HS-5 (cell line): ENCODE measurements at regions not wholly inside any gene's neighbourhood (a gene's known extent, or its start where the extent isn't known, plus 50 kb on each side); places are given as distances from the start of the nearest gene placed in this dataset.

Experiments
- DNase-seq: peaks from one replicate; pipeline ENCODE4 v3.0.0-alpha.2; 2012; ENCODE audit warnings: low read depth

DNA sequence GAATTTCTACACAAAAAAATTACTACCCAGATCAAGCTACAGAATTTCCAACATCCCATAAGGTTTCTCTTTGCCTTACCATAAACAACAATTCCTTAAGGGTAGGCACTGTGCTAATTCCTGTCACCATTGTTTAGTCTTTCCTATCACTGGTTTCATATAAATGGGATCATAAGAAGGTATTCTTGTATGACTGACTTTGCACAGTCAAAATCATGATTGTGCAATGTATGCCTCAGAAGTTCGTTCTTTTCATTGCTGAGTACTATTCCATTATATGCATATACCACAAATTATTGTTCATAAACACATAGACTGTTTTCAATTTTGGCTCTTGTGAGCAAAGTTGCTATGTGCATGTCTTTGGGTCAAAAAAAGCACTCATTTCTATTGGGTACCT lies 611.6 kb upstream of the CADM1 start:
- no peak for DNase-seq

DNA sequence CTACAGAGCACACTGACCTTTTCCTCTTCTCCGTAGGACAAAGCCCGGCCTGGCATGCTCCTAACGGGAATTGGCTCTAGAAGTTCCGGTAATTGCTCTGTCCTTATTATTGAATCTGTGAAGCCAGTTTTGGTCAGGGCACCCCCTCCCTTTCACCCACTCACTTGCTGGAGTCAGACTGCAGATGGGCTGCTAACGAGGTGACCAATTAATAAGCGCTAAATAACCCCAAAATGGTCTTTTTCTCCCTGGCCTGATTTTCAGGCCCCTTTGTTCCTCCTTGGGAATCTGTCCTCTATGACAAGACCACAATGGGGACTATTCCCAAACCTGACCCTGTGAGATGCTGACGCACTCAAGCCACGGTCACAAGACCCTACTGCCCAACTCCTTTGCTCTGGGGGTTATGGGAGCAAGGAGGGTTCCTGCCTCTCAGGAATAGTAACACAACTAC lies 610.0 kb upstream of the CADM1 start:
- no peak for DNase-seq

DNA sequence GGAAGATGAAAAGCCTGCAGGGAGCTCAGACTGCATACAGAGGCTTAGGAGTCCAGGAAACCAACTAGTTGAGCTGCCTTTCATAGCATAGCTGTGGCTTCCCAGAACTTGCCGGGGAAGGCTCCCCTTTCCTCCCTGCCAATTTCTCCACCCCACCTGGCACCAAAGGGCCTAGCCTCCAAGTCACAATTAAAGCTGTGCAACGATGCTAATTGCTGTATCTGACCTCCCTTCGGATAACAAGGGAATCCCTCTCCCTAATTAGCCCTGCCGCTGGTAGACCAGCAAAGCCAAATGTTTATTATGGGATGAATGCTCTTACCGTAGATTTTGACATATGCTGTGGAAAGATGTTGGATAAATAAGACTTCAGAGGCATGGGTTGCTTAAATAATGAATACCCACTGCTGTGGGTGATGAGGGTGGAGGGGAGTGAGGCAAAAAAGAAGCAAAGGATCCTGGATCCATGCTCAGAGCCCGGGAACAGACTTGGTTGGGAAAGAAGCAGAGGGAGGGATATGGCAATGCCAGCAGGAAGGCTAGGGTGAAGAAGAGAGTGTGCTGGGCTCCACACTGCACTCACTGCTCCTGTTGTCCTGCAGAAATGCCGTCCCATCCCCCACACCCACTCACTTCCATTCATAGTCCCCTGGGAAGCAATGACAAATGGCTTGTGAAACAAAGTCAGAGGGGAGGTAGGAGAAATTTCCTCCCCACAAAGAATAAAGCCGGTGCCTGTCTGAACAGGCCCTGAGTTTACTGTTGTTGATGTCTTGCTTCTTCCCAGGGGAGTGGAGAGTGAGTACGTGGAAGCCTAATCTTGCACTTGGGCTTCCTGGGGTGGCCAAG lies 608.1 kb upstream of the CADM1 start:
- DNase-seq, result no peak

DNA sequence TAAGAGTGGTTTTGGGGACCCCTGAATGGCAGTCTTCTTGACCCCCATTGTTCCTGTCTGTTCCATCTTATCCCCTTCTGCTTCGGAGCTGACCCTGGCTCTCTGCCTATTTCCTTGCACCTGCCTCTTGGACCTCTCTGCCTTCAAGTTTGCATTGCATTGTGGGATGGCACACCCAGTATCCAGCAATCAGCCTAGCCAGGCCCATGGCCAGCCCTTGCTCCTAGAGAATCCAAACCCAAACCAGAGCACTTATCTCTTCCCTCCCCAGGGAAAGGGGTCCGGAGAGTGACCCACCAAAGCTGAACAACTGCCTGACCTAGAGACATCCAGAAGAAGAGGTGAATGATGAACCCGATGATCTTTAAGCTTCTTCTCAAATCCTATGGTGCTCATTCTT lies 607.3 kb upstream of the CADM1 start:
- no peak for DNase-seq

DNA sequence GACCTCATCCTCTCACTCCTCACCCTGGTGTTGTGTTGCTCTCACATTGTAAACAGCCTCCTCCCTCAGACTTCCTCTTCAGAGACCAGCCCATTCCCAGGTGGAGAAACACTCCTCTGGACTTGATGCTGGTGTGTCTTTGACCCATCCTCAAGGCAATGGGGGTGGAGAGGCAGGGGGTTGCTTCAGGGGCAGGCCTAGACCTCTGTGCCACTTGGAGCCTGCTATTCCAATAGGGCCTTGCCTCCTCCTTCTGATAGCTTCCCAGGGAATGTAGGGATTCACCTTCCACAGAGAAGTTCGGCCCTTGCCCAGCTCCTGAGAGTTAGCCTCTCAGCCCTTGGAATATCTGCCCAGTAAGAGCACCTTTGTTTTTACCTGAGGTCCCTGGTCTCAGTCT lies 606.6 kb upstream of the CADM1 start:
- DNase-seq, result no peak

DNA sequence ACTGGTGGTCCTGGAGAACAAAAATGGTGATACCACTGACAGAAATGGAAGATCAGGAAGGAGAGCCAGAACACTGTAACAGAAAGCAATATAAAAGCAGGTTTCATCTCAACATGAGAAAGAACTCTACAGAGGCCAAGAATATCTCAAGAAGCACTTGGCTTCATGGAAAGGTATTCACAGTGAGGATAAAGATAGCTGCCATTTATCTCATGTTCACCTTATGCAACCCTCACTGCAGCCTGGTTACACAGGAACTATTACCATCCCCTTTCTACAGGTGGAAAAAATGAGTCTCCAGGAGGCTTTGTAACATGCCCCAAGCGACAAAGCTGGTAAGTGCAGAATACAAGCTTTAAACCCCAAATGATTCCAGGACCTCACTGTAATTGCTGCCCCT lies 606.1 kb upstream of the CADM1 start:
- no peak for DNase-seq

DNA sequence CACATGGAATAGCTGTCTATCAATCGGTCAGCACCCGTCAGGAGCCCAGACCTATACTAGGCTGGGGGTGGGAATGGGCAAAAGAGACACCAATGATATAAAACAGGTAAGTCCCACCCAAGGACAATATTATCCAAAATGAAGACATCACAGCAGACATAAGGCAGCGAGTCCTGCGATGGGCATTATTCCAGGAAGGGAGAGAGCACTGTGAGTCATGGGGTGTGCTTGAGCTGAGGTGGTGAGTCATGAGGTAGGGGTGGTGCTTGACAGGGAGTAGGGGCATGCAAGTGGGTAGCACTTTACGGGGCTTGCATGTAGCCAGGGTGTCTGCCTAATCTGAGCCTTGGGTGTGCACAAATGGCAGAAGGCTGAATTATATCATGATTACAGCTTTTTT lies 605.0 kb upstream of the CADM1 start:
- peak; percentile 1 for DNase-seq

DNA sequence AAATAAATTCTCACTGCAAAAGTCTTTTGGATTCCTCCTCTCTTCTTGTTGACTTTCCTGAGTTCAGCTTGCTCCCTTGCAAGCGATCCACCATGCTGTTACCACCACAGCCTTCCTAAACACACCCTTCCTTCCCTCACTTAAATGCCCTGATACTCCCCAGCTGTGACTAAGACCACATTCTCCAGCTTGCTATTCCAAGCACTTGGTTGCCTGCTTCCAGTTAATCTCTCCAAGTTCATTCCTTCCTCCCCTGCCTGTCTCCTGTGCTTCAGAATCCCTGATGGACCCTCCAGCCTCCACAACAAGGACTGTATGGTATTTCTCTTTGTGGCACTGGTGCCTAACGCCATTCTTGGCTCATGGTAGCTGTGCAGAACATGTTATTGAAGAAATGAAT lies 603.9 kb upstream of the CADM1 start:
- DNase-seq, result no peak

DNA sequence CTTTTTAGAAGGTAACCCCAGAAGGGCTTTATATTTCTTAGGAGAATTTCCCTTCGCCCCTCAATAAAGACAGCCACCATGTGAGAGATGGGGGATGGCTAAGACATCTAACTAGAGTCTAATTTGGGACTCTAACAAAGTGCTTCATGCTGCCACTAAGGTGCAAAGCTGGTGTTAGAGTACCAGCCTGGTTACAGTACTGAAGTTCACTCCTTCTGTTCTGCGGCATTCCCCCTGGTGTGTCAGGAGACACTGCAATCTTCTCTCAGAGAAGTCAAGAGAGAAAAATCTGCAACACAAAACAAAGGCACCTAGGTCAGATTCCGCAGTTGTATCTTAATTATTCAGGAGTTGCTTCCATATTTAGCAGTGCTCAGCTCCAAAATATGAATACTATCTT lies 603.0 kb upstream of the CADM1 start:
- no peak for DNase-seq

DNA sequence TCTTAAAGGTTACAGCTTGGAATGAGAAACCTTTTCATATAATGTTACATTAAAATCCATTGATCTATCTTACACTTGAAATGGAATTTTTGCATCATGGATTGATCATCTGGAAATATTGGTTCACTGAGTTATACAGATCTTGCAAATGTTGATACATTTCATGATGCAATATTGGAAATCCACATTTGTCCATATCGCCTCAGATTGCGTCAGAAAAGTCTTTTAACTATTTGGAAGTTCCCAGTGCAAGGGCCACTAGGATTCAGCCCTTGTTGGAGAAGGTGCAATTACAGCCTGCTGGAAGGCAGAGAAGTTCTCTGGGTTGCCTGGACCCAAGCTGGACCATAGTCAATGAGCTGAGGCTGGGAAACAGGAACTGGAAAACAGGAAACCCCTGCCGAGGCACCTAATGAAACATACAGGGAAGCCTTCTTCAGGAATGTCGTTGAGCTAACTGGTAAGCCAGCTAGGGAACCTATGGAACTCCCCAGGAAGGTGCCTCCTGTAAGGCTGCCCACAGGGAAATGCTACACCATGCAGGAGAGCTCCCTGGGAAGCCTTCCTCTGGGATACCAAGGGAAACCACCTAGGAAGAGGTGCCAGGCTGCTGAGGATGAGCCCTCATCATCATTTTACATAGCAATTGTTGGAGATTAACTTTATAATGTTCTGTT lies 600.4 kb upstream of the CADM1 start:
- no peak for DNase-seq

DNA sequence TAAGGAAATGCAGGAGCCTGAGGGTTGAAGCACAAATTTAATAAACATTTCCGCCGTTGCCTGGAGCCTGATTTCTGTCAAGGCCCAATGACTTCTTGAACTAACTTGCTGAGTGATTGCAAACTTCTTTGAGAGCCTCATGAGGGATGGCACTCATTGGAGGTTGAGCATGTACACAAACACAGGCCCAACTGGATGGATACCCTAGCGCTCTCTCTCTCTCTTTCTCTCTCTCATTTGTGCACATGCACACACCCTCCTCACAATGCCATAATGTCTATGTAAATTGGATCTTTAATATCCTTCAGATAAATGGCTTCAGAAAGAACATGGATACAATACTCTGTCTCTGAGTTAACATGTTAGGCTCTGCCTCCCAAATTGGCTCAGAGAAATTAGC lies 597.7 kb upstream of the CADM1 start:
- no peak for DNase-seq

DNA sequence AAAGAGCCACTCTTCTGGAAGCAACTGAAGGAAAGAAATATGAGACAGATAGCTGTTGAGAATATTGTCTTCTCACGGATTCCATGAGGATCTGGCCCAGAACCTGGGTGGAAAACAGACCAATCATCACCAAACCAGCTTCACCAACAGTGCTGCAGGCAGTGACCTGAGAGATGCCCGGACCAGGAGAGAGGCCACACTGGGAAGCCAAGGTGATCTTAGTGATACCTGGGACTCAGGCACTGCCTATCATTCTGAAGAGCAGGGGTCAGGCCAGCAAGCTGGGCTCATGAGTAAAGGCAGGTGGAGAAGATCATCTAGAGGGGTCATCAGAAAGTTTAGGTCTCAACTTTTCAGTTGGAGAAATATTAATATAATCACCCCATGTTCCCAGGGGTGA lies 595.8 kb upstream of the CADM1 start:
- no peak for DNase-seq

DNA sequence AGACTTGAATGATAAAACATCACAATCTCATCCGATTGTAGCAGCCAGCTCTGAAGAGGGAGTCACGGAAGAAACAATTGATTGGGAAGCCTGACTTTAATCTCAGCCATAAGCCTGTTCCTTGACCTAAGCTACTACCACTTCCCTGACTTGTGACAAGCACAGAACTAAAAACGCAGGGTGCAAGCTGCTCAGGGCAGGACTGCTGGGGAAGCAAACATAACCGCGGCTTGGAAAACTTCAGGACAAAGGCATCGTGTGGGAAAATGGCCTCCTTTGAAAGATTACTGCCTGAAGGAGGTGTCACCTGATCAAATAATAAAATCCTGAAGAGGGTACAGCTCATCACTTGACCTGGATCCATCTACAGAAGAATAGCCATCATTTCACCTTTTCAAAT lies 595.3 kb upstream of the CADM1 start:
- no peak for DNase-seq

DNA sequence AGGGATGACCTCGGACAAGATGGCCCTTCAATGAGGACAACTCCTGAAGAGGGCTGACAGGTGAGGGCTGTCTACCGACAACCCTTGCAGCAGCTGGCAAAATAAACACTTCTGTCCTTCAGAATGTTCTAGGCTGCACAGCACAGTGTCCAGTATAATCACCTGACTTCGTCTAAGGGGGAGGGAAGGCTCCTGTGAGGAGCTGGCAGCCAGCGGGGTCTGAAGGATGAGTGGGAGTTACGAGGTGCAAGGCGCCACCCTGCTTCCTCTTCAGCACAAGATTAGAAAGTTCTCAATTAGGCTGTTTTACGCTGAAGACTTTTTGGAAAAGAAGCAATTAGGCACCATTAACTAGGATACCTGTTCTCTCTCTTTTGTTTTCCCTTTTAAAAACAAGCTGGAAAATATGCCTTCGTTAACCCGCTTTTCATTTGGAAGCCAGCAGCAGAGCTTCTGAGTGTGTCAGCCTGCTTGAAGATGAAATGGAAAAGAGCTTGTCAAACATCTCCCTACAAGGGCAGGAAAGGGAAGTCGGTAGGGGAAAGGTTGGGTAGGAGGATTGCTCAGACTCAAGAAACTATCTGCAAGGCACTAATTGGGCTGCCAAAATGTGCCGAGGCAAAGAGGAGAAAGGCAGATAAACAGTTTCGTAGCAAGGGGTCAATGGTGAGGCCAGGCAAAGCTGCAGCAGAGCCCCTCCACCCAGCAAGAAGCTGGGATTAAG lies 592.2 kb upstream of the CADM1 start:
- no peak for DNase-seq

DNA sequence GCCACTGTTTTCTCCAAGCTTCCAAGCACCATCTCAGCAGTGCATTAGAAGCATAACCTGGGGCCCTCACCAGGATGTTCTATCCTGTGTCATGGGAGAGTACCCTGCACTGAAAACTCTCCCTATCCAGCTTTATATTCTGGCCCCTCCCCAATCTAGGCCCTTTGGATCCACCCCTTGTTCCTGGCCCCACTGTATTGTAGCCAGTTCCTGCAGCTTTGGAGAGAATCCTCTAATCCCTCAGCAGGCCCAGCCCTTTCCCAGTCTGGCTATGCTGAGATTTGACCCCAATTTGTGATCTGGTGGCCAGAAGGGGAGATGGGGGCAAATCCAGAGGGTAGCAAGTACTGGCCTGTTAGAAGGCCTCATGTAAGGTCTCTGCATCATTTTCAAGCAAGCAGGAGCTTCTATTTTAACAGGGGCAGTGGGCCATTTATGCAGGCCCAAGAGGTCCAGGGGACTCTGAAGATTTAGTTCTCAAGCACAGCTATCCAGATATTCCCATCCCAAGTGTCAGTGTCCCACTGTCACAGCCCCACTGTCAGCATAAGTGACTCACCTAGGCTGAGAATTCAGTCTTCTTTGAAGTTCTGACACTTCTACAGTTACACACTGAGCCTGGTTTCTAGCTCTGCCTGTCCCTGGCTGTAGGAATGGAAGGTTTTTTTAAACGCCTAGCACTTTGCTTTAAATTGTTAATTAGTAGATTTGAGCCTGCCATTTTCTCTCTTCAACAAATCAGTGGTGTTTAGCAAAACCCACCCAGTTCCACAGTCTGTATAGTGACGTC lies 589.5 kb upstream of the CADM1 start:
- no peak for DNase-seq

DNA sequence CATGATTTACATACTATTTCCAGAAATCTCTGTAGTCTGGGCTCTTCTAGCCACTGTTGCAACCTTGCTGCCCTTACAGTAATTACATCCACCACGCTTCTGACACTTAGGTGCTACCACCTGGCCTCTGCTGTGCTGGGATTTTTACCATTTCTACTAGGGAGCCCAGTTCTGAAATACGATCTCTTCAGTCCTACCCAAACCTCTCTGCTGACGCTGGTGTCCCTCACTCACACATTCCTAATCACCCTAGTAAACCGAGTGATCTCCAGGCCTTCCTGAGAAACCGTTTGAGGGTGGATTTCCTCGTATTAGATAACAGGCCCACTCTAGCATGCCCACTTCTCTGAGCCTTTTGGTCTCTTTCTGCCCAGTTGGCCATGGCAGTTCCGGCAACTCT lies 588.9 kb upstream of the CADM1 start:
- DNase-seq, result no peak

DNA sequence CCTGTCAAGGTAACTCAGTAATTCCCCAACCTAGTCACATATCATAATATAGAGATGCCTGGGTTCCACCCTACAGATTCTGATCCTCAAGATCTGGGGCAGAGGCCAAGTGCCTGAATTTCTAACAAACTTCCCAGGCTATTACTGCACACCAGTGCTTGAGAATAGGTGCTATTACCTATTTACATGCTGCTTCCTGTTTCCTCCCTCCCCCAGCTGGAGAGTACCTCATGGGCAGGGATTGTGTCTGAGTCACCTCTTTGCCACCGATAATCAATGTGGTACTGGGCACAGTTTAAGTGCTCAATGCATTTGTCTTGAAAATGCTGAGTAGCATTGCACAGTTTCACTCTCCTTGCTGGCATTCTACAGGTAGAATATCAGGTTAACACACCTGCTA lies 582.2 kb upstream of the CADM1 start:
- no peak for DNase-seq

DNA sequence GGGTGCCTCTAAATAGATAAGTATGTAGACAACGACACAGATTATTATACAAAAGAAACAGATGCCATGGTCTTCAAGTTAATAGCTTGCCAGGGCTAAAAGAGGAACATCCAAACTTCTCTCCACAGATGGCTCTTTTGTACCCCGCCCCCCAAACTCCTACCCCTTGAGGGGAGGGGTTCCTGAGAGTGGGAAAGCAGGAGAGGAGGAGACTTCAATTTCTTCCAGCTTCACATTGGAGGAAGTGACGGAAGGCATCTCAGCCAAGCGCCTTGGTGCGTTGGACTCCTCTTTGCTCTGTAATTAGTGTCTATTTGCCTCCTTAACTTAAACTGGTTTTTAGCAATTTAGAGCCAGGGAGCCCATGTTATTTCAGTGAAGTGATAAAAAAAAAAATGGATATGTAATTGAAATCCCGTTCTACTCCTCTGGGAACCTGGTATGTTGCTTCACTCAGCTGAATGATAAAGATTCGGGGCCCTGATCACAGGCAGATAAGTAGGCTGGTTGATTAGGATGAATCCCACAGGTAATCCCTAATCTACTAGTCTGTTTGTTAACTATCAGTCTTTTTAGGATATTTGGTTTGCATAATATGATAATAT lies 580.9 kb upstream of the CADM1 start:
- DNase-seq, result no peak

DNA sequence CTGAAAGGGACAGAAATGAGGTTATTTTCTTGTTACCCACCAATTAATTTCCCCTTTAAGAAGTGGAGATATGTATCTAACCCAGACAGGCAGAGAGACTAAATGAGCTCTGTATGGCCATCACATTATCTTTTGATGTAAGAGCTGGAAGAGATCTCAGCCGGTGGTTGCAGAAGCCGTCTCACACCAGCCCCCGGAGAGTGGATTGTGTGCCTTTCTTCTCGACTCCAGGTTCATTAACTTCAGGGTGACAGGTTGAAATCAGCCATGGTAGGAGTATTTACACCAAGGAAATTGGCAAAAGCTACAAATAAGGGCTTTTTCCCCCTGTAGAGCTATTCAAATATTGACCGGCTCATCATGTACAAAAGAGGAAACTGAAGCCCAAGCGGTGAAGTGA lies 580.3 kb upstream of the CADM1 start:
- DNase-seq, result no peak

DNA sequence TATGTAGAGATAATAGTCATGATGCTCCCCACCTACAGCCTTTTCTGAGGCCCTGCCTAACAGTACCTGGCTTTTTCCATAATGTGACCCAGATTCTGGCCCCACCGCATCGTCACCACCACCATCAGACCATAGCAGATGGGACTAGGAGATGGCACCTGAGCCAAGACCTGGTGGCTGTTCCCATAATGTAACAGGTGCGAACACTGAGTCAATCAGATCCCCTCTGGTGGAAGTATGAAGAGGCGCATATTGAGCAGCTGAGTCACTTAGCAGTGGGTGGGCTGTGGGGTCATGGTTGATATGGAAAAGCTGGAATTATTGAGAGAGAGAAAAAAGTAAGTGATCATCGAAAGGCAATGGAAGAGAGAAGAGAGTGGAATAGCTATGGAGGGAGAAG lies 578.0 kb upstream of the CADM1 start:
- DNase-seq, result no peak

DNA sequence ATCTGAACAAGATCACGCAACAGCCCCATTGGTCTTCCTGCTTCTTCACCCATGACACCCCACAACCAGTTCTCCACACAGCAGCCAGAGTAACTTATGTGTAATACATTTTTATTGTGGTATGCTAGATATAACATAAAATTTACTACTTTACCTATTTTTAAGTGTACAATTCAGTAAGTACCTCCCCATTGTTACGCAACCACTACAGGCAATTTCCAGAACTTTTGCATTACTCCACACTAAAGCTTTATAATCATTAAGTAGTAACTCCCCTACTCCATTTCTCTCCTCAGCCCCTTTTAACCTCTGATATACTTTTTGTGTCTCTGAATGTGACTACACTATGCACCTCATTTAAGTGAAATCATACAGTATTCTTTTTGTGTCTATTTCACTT lies 575.4 kb upstream of the CADM1 start:
- no peak for DNase-seq

DNA sequence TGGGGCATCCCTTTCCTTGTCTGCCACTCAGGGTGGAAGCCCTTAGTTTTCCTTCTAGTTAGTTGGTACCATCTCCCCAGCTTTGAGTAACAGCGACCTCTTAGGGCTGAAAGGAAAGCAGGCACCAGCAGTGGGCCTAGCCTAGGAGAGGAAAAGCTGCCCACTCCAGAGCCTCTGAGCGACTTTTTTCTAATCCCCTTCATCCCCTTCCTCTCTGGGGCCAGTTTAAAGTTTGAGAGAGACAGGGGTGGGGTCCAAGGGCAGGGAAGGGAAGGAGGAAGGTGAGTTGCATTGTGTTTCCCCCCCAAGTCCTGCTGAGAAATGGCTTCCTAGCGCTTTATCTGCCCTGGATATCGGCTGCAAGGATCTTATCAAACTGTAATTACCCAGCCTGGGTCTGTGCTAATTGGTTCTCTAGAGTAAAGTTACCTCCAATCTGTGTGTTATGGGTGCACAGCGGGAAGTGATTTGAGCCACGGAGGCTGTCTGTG lies 573.9 kb upstream of the CADM1 start:
- DNase-seq, result no peak
